ENCODE measurements at regions not wholly inside any gene's neighbourhood (a gene's known extent, or its start where the extent isn't known, plus 50 kb on each side); places are given as distances from the start of the nearest gene placed in this dataset.

DNA sequence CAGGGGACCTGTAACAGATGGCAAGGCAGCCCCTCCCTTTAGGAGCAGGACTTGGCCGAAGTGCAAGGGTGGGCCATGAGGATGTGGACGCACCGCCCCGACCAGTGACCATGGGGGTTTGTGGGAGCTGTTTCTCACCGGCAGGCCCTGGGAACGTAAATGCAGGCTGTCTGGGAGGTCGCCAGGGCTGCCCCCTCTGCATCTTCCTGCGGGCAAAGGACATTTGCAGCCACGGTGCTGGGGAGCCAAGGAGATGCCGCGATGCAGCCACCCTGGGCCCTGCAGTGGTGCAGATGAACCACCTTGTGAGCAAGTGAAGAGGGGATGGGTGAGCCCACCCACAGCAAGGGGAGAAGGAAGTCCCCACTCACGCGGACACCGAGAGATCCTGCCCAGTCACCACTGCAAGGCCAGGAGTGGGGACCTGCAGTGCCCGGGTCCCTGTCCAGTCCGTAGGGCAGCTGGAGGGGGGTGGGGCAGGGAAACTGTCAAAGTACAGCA is 121.1 kb downstream of the SIK1 start:
- no peak overlapping the region for H3K27ac ChIP-seq
- peaks cover 0 to 10% (median 0%) of the 10 kb centered on the region in 3 donors for H3K9me3 ChIP-seq
- 56 to 72% methylated on average over 4 to 5 of the region's 16 CpGs for WGBS, 2 donors (ENCODE audit: low coverage in 1 of 2)

DNA sequence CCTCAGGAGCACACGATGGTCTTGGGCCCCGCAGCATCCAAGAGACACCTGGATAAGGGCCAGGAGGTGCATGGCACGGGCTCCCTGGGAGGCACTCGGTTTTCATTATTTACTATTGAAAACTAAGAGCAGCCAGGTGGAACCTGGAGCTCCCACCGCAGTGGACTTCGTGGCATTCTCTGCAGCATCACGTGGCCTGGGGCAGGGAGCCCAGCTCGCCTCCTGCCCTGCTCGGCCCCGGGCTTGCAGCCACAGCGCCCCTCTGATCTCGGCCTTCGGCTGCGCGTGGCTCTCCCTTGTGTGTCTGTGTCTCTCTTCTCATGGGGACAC is 121.6 kb downstream of the SIK1 start:
- peaks cover 24% of the 10 kb centered on the region for H3K27me3 ChIP-seq
- ATAC-seq: no peak
- WGBS, 2 donors (ENCODE audit: low coverage in 1 of 2): 72% methylated on average over 12 of the region's 15 CpGs; no CpG with 5 or more reads in 1 of the 2 donors
- H3K4me3 ChIP-seq: no peak overlapping the region
- TF ChIP-seq, protein P1, sequence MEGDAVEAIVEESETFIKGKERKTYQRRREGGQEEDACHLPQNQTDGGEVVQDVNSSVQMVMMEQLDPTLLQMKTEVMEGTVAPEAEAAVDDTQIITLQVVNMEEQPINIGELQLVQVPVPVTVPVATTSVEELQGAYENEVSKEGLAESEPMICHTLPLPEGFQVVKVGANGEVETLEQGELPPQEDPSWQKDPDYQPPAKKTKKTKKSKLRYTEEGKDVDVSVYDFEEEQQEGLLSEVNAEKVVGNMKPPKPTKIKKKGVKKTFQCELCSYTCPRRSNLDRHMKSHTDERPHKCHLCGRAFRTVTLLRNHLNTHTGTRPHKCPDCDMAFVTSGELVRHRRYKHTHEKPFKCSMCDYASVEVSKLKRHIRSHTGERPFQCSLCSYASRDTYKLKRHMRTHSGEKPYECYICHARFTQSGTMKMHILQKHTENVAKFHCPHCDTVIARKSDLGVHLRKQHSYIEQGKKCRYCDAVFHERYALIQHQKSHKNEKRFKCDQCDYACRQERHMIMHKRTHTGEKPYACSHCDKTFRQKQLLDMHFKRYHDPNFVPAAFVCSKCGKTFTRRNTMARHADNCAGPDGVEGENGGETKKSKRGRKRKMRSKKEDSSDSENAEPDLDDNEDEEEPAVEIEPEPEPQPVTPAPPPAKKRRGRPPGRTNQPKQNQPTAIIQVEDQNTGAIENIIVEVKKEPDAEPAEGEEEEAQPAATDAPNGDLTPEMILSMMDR (IDR thresholded peaks at IDR 0.05): no peak
- TF ChIP-seq POLR2AphosphoS5 (IDR thresholded peaks at IDR 0.05) (no peak), POLR2A (IDR thresholded peaks at IDR 0.05) (no peak), EP300 (IDR thresholded peaks at IDR 0.05) (no peak)
- peaks cover 0 to 10% (median 0%) of the 10 kb centered on the region in 3 donors for H3K9me3 ChIP-seq
- no peak overlapping the region for H3K27ac ChIP-seq
- H3K36me3 ChIP-seq: no peaks in the 10 kb centered on the region
- H3K4me1 ChIP-seq: no peaks in the 10 kb centered on the region

More for the DNA sequence above, 121.1 kb downstream of the SIK1 start:
- no peaks in the 10 kb centered on the region for H3K4me1 ChIP-seq
- H3K4me3 ChIP-seq: no peak overlapping the region
- H3K36me3 ChIP-seq: no peaks in the 10 kb centered on the region
- peaks cover 24% of the 10 kb centered on the region for H3K27me3 ChIP-seq
- ATAC-seq: no peak
- TF ChIP-seq POLR2A (IDR thresholded peaks at IDR 0.05): no peak
- TF ChIP-seq EP300 (IDR thresholded peaks at IDR 0.05): no peak
- TF ChIP-seq, protein P1 (IDR thresholded peaks at IDR 0.05): no peak
- TF ChIP-seq POLR2AphosphoS5 (IDR thresholded peaks at IDR 0.05): no peak

DNA sequence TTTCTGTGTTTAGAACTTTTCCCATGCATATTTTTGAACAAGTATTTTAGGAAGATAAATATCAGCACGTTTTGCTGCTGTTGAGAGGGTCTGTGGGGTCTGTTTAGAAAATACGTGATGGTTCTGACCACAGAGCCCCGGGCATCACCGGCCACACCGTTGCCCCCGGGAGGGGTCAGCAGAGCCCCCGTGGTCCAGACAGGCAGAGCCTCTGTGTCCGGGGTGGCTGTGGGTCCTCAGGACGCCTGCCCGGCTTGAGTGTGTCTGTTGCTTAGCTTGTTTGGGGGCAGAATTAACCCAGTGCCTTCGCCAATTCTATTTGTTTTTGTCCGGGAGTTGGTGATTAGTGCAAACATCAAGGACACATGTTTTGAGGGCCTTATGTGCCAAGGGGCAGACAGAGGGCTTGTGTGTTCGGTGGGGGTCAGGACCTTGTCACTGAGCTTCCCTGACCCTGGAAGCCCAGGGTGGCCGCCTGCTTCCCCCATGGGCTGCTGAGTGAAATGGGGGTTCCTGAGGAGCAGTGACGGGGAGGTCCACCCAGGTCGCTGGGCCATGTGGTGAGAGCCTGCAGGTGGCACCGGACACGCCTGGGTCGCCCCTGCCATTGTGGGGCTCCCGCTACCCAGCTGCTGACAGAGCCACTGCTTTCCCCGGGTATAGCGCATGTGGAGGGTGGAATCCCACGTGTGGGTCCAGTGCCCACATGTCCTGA is 122.2 kb downstream of the SIK1 start:
- H3K4me3 ChIP-seq: no peak overlapping the region
- no peaks in the 10 kb centered on the region for H3K36me3 ChIP-seq
- H3K9me3 ChIP-seq: peaks cover 0 to 7% (median 0%) of the 10 kb centered on the region in 3 donors
- no peak for ATAC-seq
- H3K27ac ChIP-seq: no peak overlapping the region
- peaks cover 24% of the 10 kb centered on the region for H3K27me3 ChIP-seq
- 75 to 100% methylated on average over 1 to 8 of the region's 23 CpGs for WGBS, 2 donors (ENCODE audit: low coverage in 1 of 2)
- TF ChIP-seq POLR2AphosphoS5 (IDR thresholded peaks at IDR 0.05) (no peak), POLR2A (IDR thresholded peaks at IDR 0.05) (no peak), EP300 (IDR thresholded peaks at IDR 0.05) (no peak)
- TF ChIP-seq, protein P1 (IDR thresholded peaks at IDR 0.05): no peak
- H3K4me1 ChIP-seq: no peaks in the 10 kb centered on the region

DNA sequence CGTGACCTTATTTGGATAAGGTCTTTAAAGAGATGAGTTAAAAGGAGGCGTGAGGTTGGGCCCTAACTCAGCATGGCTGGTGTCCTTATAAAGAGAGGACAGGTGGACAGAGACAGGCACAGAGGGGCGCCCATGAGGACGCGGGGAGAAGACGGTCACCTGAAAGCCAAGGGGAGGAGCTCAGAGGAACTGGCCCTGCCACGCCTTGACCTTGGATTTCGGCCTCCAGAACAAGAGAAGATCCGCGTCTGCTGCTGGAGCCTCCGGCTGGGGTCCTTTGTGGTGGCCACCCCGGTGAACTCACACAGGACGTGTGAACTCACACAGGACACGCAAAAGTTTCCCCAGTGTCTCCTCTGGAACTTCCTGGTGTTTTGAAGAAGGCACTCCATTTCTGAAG is 122.7 kb downstream of the SIK1 start:
- Histone ChIP-seq H3K9me3 (peaks cover 0 to 2% (median 0%) of the 10 kb centered on the region in 3 donors), H3K4me3 (no peak overlapping the region), H3K36me3 (no peaks in the 10 kb centered on the region), H3K27me3 (peaks cover 24% of the 10 kb centered on the region), H3K27ac (no peak overlapping the region), H3K4me1 (no peaks in the 10 kb centered on the region)
- 88 to 90% methylated on average over 5 to 10 of the region's 14 CpGs for WGBS, 2 donors (ENCODE audit: low coverage in 1 of 2)
- ATAC-seq: no peak
- TF ChIP-seq, protein P1 (IDR thresholded peaks at IDR 0.05): no peak
- no peak for TF ChIP-seq EP300 (IDR thresholded peaks at IDR 0.05)
- TF ChIP-seq POLR2A (IDR thresholded peaks at IDR 0.05): no peak
- no peak for TF ChIP-seq POLR2AphosphoS5 (IDR thresholded peaks at IDR 0.05)
